T-helper 2 cell treated with Interferon-gamma antibody and Interleukin-4, amounts not matched to agents 100 ng/mL and 5 ng/mL, for 36 hours (primary cell): ENCODE measurements at regions not wholly inside any gene's neighbourhood (a gene's known extent, or its start where the extent isn't known, plus 50 kb on each side); places are given as distances from the start of the nearest gene placed in this dataset.

ENCODE experiments used
- intact Hi-C: fragments of 100-400 bp; cut with micrococcal nuclease; formaldehyde crosslinking; loops from one replicate; pipeline ENCODE4 v1.15.1; 2023

GRCh38 chr4:22336822-22337221 is 179.0 kb downstream of the ADGRA3 start:
- intact Hi-C loops, result no loop called here

- intact Hi-C loops, result no loop called here
Observed at GRCh38 chr4:22334155-22334554, 181.7 kb downstream of the ADGRA3 start.

- intact Hi-C loops, result no loop called here
Observed at GRCh38 chr4:22324422-22324821, 191.4 kb downstream of the ADGRA3 start.

- intact Hi-C loops, result no loop called here
Observed at GRCh38 chr4:22323691-22324090, 192.2 kb downstream of the ADGRA3 start.

GRCh38 chr4:22322996-22323395 is 192.9 kb downstream of the ADGRA3 start:
- intact Hi-C loops, result no loop called here

- intact Hi-C loops, result no loop called here
Observed at GRCh38 chr4:22315628-22316027, 200.2 kb downstream of the ADGRA3 start.

GRCh38 chr4:22313976-22314375 is 201.9 kb downstream of the ADGRA3 start:
- intact Hi-C loops, result no loop called here

GRCh38 chr4:22312113-22312512 is 203.8 kb downstream of the ADGRA3 start:
- intact Hi-C loops, result no loop called here

- intact Hi-C loops, result no loop called here
Observed at GRCh38 chr4:22301253-22301652, 214.6 kb downstream of the ADGRA3 start.

GRCh38 chr4:22299678-22300077 is 216.2 kb downstream of the ADGRA3 start:
- intact Hi-C loops, result no loop called here

GRCh38 chr4:22287631-22288030 is 228.2 kb downstream of the ADGRA3 start:
- intact Hi-C loops, result no loop called here

- intact Hi-C loops, result no loop called here
Observed at GRCh38 chr4:22268350-22269025, 247.4 kb downstream of the ADGRA3 start.

- intact Hi-C loops, result no loop called here
Observed at GRCh38 chr4:22264261-22264660, 251.6 kb downstream of the ADGRA3 start.

GRCh38 chr4:22253431-22253830 is 262.4 kb downstream of the ADGRA3 start:
- intact Hi-C loops, result no loop called here

- intact Hi-C loops, result no loop called here
Observed at GRCh38 chr4:22246847-22247246, 269.0 kb downstream of the ADGRA3 start.

GRCh38 chr4:22245294-22245693 is 270.6 kb downstream of the ADGRA3 start:
- intact Hi-C loops, result no loop called here

GRCh38 chr4:22241415-22241814 is 274.5 kb downstream of the ADGRA3 start:
- intact Hi-C loops, result no loop called here

GRCh38 chr4:22240814-22241213 is 275.1 kb downstream of the ADGRA3 start:
- intact Hi-C loops, result no loop called here

- intact Hi-C loops, result loop anchor here (5.0 to 10.0 kb wide), 2 partner anchors 366 to 454 kb away; partner anchors contain the start of gene GBA3
Observed at GRCh38 chr4:22238742-22239141, 277.1 kb downstream of the ADGRA3 start.

- intact Hi-C loops, result loop anchor here (1.0 to 10.0 kb wide), 4 partner anchors 119 to 454 kb away; partner anchors contain the start of gene GBA3
Observed at GRCh38 chr4:22237846-22238494, 277.9 kb downstream of the ADGRA3 start.

GRCh38 chr4:22237155-22237751 is 278.6 kb downstream of the ADGRA3 start:
- intact Hi-C loops, result loop anchor here (1.0 to 10.0 kb wide), 4 partner anchors 120 to 455 kb away; partner anchors contain the start of gene GBA3

- intact Hi-C loops, result loop anchor here (5.0 to 10.0 kb wide), 2 partner anchors 369 to 457 kb away; partner anchors contain the start of gene GBA3
Observed at GRCh38 chr4:22235698-22236097, 280.2 kb downstream of the ADGRA3 start.
